ENCODE measurements at regions not wholly inside any gene's neighbourhood (a gene's known extent, or its start where the extent isn't known, plus 50 kb on each side); places are given as distances from the start of the nearest gene placed in this dataset.

DNA sequence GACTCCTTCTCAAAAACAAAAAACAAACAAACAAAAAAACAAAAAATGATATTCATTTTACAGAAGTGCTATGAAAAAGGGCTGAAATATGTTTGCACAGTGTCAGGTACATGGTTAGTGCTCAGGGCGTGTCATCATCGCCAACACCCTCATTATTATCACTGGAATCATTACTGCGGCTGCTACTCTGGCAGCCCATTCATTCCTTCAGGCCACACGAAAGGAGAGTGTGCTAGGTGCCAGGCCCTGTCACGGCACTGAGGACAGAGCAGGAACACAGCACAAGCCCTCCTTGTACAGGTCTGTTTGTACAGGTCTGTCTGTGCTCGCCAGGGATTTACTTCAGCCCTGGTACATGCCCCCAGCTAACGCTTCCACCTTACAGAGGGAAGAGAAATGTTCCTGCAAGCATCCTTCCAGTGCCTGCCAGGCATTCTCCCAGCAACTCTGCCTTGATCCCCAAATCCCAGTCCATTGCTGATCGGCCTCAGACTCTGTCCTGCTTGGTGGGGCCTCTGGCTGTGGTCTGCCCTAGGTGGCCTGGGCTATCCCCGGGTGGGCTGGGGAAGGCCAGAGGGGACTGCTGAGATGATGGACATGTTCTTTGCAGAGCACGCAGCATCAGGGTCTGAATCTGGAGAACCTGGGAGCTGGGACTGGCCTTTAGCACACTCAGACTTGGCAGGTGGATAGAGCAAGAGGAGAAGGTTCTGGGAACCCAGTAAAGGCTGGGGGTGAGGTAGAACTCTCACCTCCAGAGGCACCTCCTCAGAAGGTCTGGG lies 210.7 kb downstream of the URI1 start:
- TF ChIP-seq, protein P1, sequence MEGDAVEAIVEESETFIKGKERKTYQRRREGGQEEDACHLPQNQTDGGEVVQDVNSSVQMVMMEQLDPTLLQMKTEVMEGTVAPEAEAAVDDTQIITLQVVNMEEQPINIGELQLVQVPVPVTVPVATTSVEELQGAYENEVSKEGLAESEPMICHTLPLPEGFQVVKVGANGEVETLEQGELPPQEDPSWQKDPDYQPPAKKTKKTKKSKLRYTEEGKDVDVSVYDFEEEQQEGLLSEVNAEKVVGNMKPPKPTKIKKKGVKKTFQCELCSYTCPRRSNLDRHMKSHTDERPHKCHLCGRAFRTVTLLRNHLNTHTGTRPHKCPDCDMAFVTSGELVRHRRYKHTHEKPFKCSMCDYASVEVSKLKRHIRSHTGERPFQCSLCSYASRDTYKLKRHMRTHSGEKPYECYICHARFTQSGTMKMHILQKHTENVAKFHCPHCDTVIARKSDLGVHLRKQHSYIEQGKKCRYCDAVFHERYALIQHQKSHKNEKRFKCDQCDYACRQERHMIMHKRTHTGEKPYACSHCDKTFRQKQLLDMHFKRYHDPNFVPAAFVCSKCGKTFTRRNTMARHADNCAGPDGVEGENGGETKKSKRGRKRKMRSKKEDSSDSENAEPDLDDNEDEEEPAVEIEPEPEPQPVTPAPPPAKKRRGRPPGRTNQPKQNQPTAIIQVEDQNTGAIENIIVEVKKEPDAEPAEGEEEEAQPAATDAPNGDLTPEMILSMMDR (IDR thresholded peaks at IDR 0.05; ENCODE audit: borderline replicate concordance, insufficient read depth, low read depth, low read length): no peak
- no peak overlapping the region for H3K4me3 ChIP-seq (ENCODE audit: low read depth, low read length)

DNA sequence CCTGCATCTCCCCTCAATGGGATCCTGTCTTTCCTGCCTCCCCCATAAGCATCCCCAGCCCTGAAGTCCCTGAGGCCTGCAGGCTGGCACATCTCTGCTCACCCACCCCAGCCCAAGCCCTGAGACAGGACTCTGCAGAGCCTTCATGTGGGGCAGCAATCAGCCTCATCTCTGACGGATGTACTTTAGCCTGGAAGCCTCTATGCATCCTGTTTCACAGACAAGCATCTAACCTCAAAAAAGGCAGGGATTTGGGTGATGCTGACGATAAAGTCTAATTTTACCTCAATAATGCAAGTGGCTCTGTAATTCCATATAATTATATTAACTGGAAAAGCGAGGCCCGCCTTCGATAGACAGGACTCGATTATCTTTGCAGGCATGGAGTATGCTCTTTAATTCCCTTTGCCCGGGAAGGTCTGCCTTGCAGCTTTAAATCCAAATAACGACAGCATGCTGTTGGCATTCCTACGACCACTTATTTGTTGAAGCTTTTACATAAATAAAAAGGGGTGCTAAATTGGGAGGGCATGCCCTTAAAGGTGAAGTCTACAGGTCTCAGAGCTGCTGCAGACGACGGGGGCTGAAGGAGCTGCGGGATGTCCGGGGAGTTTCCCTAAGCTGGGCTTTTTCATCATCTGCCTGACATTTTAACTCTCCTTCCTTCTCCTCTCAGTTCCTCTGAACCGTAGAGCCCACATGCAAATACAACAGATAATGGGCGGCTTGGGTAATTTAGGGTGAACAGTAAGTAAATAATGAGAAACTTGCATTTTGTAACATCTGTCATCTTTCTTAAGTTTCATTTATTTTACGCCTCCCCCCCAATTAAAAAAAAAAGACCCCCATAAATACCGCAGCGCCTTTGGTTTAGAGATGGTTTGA lies 211.5 kb downstream of the URI1 start:
- TF ChIP-seq, protein P1 (IDR thresholded peaks at IDR 0.05; ENCODE audit: borderline replicate concordance, insufficient read depth, low read depth, low read length): no peak
- no peak overlapping the region for H3K4me3 ChIP-seq (ENCODE audit: low read depth, low read length)

GRCh38 chr19:30154410-30154809 lies 212.4 kb downstream of the URI1 start:
- TF ChIP-seq, protein P1 (IDR thresholded peaks at IDR 0.05; ENCODE audit: borderline replicate concordance, insufficient read depth, low read depth, low read length): no peak
- H3K4me3 ChIP-seq (ENCODE audit: low read depth, low read length): no peak overlapping the region

- TF ChIP-seq, protein P1 (IDR thresholded peaks at IDR 0.05; ENCODE audit: borderline replicate concordance, insufficient read depth, low read depth, low read length): no peak
- no peak overlapping the region for H3K4me3 ChIP-seq (ENCODE audit: low read depth, low read length)
Observed at GRCh38 chr19:30155381-30156200, 213.6 kb downstream of the URI1 start.

DNA sequence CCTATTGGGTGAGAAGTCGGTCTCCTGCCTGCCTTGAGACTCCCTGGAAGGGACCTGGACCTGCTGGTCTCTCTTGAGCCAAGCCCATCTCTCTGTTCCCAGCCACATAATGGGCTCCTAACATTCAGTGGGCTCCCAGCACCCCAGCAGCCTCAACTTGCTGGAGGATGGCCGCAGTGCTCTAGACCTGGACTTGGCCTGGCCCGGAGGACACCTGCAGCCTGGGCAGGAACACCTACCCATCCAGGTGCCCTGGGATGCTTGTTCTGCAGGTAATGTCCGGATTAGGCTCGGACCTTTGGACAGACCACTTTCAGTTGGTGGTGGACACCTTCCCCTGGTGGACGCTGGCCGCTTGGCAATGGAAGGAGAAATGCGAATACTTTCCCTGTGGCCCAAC lies 214.6 kb downstream of the URI1 start:
- H3K4me3 ChIP-seq (ENCODE audit: low read depth, low read length): no peak overlapping the region
- TF ChIP-seq, protein P1 (IDR thresholded peaks at IDR 0.05; ENCODE audit: borderline replicate concordance, insufficient read depth, low read depth, low read length): no peak

GRCh38 chr19:30158067-30158892 lies 213.9 kb upstream of the ZNF536 start:
- H3K4me3 ChIP-seq (ENCODE audit: low read depth, low read length): no peak overlapping the region
- TF ChIP-seq, protein P1 (IDR thresholded peaks at IDR 0.05; ENCODE audit: borderline replicate concordance, insufficient read depth, low read depth, low read length): no peak
